UCSD-AML1 (cell line): ENCODE measurements at regions not wholly inside any gene's neighbourhood (a gene's known extent, or its start where the extent isn't known, plus 50 kb on each side); places are given as distances from the start of the nearest gene placed in this dataset.

Source experiments
- DNase-seq: peaks from one replicate; lab custom pipeline; 2025; ENCODE audit not compliant: unreplicated experiment; lab: John Stamatoyannopoulos, UW

GRCh38 chr6:165987483-165988301 lies 180.0 kb downstream of the TBXT start:
- no peak for DNase-seq

GRCh38 chr6:165986914-165987482 lies 180.7 kb downstream of the TBXT start:
- DNase-seq = no peak

GRCh38 chr6:165986311-165986913 lies 181.2 kb downstream of the TBXT start:
- DNase-seq = no peak

- no peak for DNase-seq
These were observed 181.8 kb downstream of the TBXT start for GRCh38 chr6:165985806-165986299.

- no peak for DNase-seq
These were observed 182.3 kb downstream of the TBXT start for GRCh38 chr6:165985281-165985805.

- DNase-seq = no peak
These were observed 182.8 kb downstream of the TBXT start for GRCh38 chr6:165984729-165985275.

GRCh38 chr6:165983112-165984072 lies 184.3 kb downstream of the TBXT start:
- DNase-seq = no peak

- no peak for DNase-seq
These were observed 189.2 kb downstream of the TBXT start for GRCh38 chr6:165978476-165978875.

- DNase-seq = no peak
These were observed 191.0 kb downstream of the TBXT start for GRCh38 chr6:165976684-165977083.

- DNase-seq = no peak
These were observed 192.8 kb downstream of the TBXT start for GRCh38 chr6:165974817-165975216.

- DNase-seq = no peak
These were observed 194.2 kb downstream of the TBXT start for GRCh38 chr6:165973473-165973872.

- DNase-seq = no peak
These were observed 195.4 kb downstream of the TBXT start for GRCh38 chr6:165972139-165972802.

GRCh38 chr6:165971202-165971601 lies 196.4 kb downstream of the TBXT start:
- DNase-seq = no peak

- DNase-seq = no peak
These were observed 197.7 kb downstream of the TBXT start for GRCh38 chr6:165970001-165970400.

- DNase-seq = no peak
These were observed 198.5 kb downstream of the TBXT start for GRCh38 chr6:165969184-165969583.

- no peak for DNase-seq
These were observed 199.2 kb downstream of the TBXT start for GRCh38 chr6:165968408-165968807.

GRCh38 chr6:165967810-165968407 lies 199.7 kb downstream of the TBXT start:
- DNase-seq = no peak

- DNase-seq = no peak
These were observed 203.9 kb downstream of the TBXT start for GRCh38 chr6:165963750-165964149.

- DNase-seq = no peak
These were observed 205.3 kb downstream of the TBXT start for GRCh38 chr6:165962366-165962765.
